H9 (cell line): ENCODE measurements at regions not wholly inside any gene's neighbourhood (a gene's known extent, or its start where the extent isn't known, plus 50 kb on each side); places are given as distances from the start of the nearest gene placed in this dataset.

Experiments
- DNase-seq: peaks from one replicate; pipeline ENCODE4 v3.0.0-alpha.2; 2017
- H2AFZ ChIP-seq: one replicate; pipeline ENCODE4 v1.6.1; 2013; ENCODE audit warnings: mild to moderate bottlenecking, low read length, control low read depth, moderate library complexity
- H2AK5ac ChIP-seq: 2 replicates; pipeline ENCODE4 v1.6.1; 2013; ENCODE audit warnings: low read length, control low read depth, mixed read lengths; ENCODE audit not compliant: insufficient read length
- H2BK120ac ChIP-seq: one replicate; pipeline ENCODE4 v1.6.1; 2013; ENCODE audit warnings: low read depth, mild to moderate bottlenecking, low read length, control low read depth, inconsistent platforms; ENCODE audit not compliant: poor library complexity, severe bottlenecking
- H2BK12ac ChIP-seq: 2 replicates; pipeline ENCODE4 v1.6.1; 2013; ENCODE audit warnings: low read length, control low read depth, mixed read lengths, low read depth; ENCODE audit not compliant: insufficient read length
- H2BK15ac ChIP-seq: 2 replicates; pipeline ENCODE4 v1.6.1; 2013; ENCODE audit warnings: low read depth, low read length, control low read depth
- H2BK20ac ChIP-seq: one replicate; pipeline ENCODE4 v1.6.1; 2013; ENCODE audit warnings: low read depth, mild to moderate bottlenecking, low read length, control low read depth, inconsistent platforms; ENCODE audit not compliant: poor library complexity, severe bottlenecking
- H2BK5ac ChIP-seq: 2 replicates; pipeline ENCODE4 v1.6.1; 2013; ENCODE audit warnings: low read length, control low read depth, mixed read lengths; ENCODE audit not compliant: insufficient read length
- H3K14ac ChIP-seq: 2 replicates; pipeline ENCODE4 v1.6.1; 2013; ENCODE audit warnings: low read length, control low read depth; ENCODE audit not compliant: insufficient read depth
- H3K18ac ChIP-seq: 2 replicates; pipeline ENCODE4 v1.6.1; 2013; ENCODE audit warnings: low read depth, mild to moderate bottlenecking, mixed read lengths, low read length, control low read depth; ENCODE audit not compliant: insufficient read length
- H3K23ac ChIP-seq: 2 replicates; pipeline ENCODE4 v1.6.1; 2013; ENCODE audit warnings: low read length, control low read depth, mixed read lengths, low read depth; ENCODE audit not compliant: insufficient read length
- H3K23me2 ChIP-seq: 2 replicates; pipeline ENCODE4 v1.6.1; 2013; ENCODE audit warnings: low read depth, mild to moderate bottlenecking, mixed read lengths, low read length, control low read depth; ENCODE audit not compliant: insufficient read length, poor library complexity, severe bottlenecking
- H3K27ac ChIP-seq: 2 replicates; pipeline ENCODE4 v1.5.1; 2013; ENCODE audit warnings: low read length, control low read depth, mixed read lengths, low read depth; ENCODE audit not compliant: insufficient read length
- H3K27me3 ChIP-seq: 2 replicates; pipeline ENCODE4 v1.6.1; 2013; ENCODE audit warnings: low read length, control low read depth, inconsistent platforms; ENCODE audit not compliant: insufficient read depth
- H3K4ac ChIP-seq: 2 replicates; pipeline ENCODE4 v1.6.1; 2013; ENCODE audit warnings: low read depth, mild to moderate bottlenecking, control low read depth, inconsistent platforms, low read length, moderate library complexity
- H3K4me1 ChIP-seq: 2 replicates; pipeline ENCODE4 v1.6.1; 2013; ENCODE audit warnings: low read length, control low read depth, inconsistent platforms; ENCODE audit not compliant: insufficient read depth
- H3K4me2 ChIP-seq: 2 replicates; pipeline ENCODE4 v1.6.1; 2013; ENCODE audit warnings: low read length, control low read depth, mixed read lengths; ENCODE audit not compliant: insufficient read length, insufficient read depth
- H3K56ac ChIP-seq: 2 replicates; pipeline ENCODE4 v1.6.1; 2013; ENCODE audit warnings: low read depth, mild to moderate bottlenecking, mixed read lengths, low read length, control low read depth; ENCODE audit not compliant: insufficient read length
- H3K79me1 ChIP-seq: 2 replicates; pipeline ENCODE4 v1.6.1; 2013; ENCODE audit warnings: low read depth, mild to moderate bottlenecking, moderate library complexity, low read length, control low read depth, inconsistent platforms; ENCODE audit not compliant: insufficient read depth, poor library complexity, severe bottlenecking
- H3K79me2 ChIP-seq: 2 replicates; pipeline ENCODE4 v1.6.1; 2013; ENCODE audit warnings: low read length, control low read depth, inconsistent platforms; ENCODE audit not compliant: insufficient read depth
- H3K9ac ChIP-seq: 2 replicates; pipeline ENCODE4 v1.6.1; 2013; ENCODE audit warnings: low read length, control low read depth, mixed read lengths; ENCODE audit not compliant: insufficient read length; ENCODE audit errors: extremely low read depth
- H3K9me3 ChIP-seq: one replicate; pipeline ENCODE4 v1.6.1; 2013; ENCODE audit warnings: low read depth, low read length, inconsistent platforms; ENCODE audit not compliant: control insufficient read depth
- H3T11ph ChIP-seq: one replicate; pipeline ENCODE4 v1.6.1; 2013; ENCODE audit warnings: mild to moderate bottlenecking, low read length, control low read depth, inconsistent platforms
- H4K20me1 ChIP-seq: one replicate; pipeline ENCODE4 v1.6.1; 2013; ENCODE audit not compliant: control insufficient read depth, insufficient read length, insufficient read depth
- H4K5ac ChIP-seq: 2 replicates; pipeline ENCODE4 v1.6.1; 2013; ENCODE audit warnings: low read depth, mild to moderate bottlenecking, mixed read lengths, low read length, control low read depth; ENCODE audit not compliant: insufficient read length
- H4K8ac ChIP-seq: replicated peaks from 2 replicates; pipeline ENCODE4 v1.6.1; 2013; ENCODE audit warnings: low read length, control low read depth, mixed read lengths, low read depth; ENCODE audit not compliant: insufficient read length
- H4K91ac ChIP-seq: 2 replicates; pipeline ENCODE4 v1.6.1; 2013; ENCODE audit warnings: low read depth, mild to moderate bottlenecking, moderate library complexity, mixed read lengths, low read length, control low read depth; ENCODE audit not compliant: insufficient read length
- H3K27ac Mint-ChIP-seq, 3 experiments: 2 replicates in 2 of 3; 3 replicates in 1 of 3; pipeline ENCODE4 v1.8.0; 2020 to 2021; ENCODE audit warnings: mixed read lengths in 3 of 3, mild to moderate bottlenecking in 1 of 3, moderate library complexity in 1 of 3
- H3K27me3 Mint-ChIP-seq: 2 replicates; pipeline ENCODE4 v1.8.0; 2021; ENCODE audit warnings: low read depth, mild to moderate bottlenecking, moderate library complexity, mixed read lengths
- H3K36me3 Mint-ChIP-seq, 3 experiments: 2 replicates in 2 of 3; 3 replicates in 1 of 3; pipeline ENCODE4 v1.8.0; 2020 to 2021; ENCODE audit warnings: low read depth in 3 of 3, mixed read lengths in 3 of 3; ENCODE audit not compliant: insufficient read depth in 1 of 3
- H3K4me1 Mint-ChIP-seq, 2 experiments: 2 replicates each; pipeline ENCODE4 v1.8.0; 2020; ENCODE audit warnings: mixed read lengths in 2 of 2
- H3K4me3 Mint-ChIP-seq, 2 experiments: 2 replicates in 1 of 2; 3 replicates in 1 of 2; pipeline ENCODE4 v1.8.0; 2020 to 2021; ENCODE audit warnings: mild to moderate bottlenecking in 2 of 2, mixed read lengths in 2 of 2, moderate library complexity in 1 of 2
- H3K9me3 Mint-ChIP-seq, 2 experiments: 2 replicates in 1 of 2; 3 replicates in 1 of 2; pipeline ENCODE4 v1.8.0; 2020; ENCODE audit warnings: mild to moderate bottlenecking in 2 of 2, mixed read lengths in 2 of 2, moderate library complexity in 1 of 2
- WGBS: extraction: QIAGEN DNeasy Blood & Tissue Kit; methylation state at CpG from one replicate; pipeline ENCODE4 v1.1.7; 2013; ENCODE audit warnings: missing lambda C conversion rate, low lambda C conversion rate, mixed read lengths; ENCODE audit not compliant: insufficient read length; ENCODE audit errors: extremely low coverage; 5-methylcytosine and 5-hydroxymethylcytosine counted together
- TF ChIP-seq, protein P1 (sequence below): fragments of 200-600 bp; sonication (generic); conservative IDR thresholded peaks from 3 replicates; pipeline ENCODE4 v1.8.0; 2021; ENCODE audit warnings: antibody characterized with exemption, mild to moderate bottlenecking

DNA sequence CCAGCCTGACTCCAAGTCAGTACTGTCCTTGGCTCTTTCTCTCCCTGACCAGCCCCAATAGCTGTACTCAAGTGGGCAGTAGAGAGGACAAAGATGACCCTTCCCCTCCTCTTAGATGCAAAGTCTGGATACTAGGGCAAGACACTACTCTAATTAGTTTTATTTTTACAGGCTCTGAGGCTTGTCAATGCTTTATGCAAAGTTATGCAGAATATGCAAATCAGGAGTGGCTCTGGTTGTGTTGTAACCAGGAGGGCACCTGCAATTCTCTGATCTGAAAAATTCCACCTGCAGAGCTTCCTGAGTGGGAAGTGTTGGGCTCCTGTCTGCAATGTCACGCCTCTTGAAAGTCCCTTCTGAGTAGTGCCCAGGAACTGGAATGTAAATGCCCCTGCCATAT is 201.5 kb downstream of the RGS3 start:
- H2AK5ac ChIP-seq = no peak overlapping the region
- H3K27ac ChIP-seq = no peak overlapping the region
- no peaks in the 10 kb centered on the region for H3K27me3 ChIP-seq
- Mint-ChIP-seq H3K4me3 (no peak overlapping the region), H3K27ac (no peak overlapping the region), H3K9me3 (no peaks in the 10 kb centered on the region; a peak in 2 of 5 replicates), H3K4me1 (peaks cover 0 to 2% of the 10 kb centered on the region in 2 experiments; a peak in 1 of 4 replicates), H3K36me3 (no peaks in the 10 kb centered on the region), H3K27me3 (peaks cover 3% of the 10 kb centered on the region)
- no peak overlapping the region for H2BK15ac ChIP-seq
- H3K4me2 ChIP-seq = no peak overlapping the region
- H3K23ac ChIP-seq = no peak overlapping the region
- no peaks in the 10 kb centered on the region for H4K20me1 ChIP-seq
- no peak overlapping the region for H3T11ph ChIP-seq
- no peak overlapping the region for H2AFZ ChIP-seq
- H3K79me2 ChIP-seq = 0 out of 2 replicates have a peak, but pooled peaks cover 1% of the 10 kb centered on the region
- H2BK12ac ChIP-seq = no peak overlapping the region
- no peak overlapping the region for H4K91ac ChIP-seq
- no peak overlapping the region for H3K56ac ChIP-seq
- no peaks in the 10 kb centered on the region for H3K23me2 ChIP-seq
- H3K4me1 ChIP-seq = no peaks in the 10 kb centered on the region; the same call in 1 of the 2 replicates
- no peak for DNase-seq
- no peak overlapping the region for H4K5ac ChIP-seq
- no CpG with 5 or more reads among the region's 1 CpG for WGBS
- no peak overlapping the region for H2BK5ac ChIP-seq
- H3K4ac ChIP-seq = no peak overlapping the region
- H2BK120ac ChIP-seq = no peak overlapping the region
- no peaks in the 10 kb centered on the region for H3K79me1 ChIP-seq
- TF ChIP-seq, protein P1, sequence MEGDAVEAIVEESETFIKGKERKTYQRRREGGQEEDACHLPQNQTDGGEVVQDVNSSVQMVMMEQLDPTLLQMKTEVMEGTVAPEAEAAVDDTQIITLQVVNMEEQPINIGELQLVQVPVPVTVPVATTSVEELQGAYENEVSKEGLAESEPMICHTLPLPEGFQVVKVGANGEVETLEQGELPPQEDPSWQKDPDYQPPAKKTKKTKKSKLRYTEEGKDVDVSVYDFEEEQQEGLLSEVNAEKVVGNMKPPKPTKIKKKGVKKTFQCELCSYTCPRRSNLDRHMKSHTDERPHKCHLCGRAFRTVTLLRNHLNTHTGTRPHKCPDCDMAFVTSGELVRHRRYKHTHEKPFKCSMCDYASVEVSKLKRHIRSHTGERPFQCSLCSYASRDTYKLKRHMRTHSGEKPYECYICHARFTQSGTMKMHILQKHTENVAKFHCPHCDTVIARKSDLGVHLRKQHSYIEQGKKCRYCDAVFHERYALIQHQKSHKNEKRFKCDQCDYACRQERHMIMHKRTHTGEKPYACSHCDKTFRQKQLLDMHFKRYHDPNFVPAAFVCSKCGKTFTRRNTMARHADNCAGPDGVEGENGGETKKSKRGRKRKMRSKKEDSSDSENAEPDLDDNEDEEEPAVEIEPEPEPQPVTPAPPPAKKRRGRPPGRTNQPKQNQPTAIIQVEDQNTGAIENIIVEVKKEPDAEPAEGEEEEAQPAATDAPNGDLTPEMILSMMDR = no peak
- no peak overlapping the region for H4K8ac ChIP-seq
- no peak overlapping the region for H2BK20ac ChIP-seq
- no peak overlapping the region for H3K18ac ChIP-seq
- no peak overlapping the region for H3K9ac ChIP-seq
- H3K9me3 ChIP-seq = no peaks in the 10 kb centered on the region
- H3K14ac ChIP-seq = no peak overlapping the region
